Stimulated activated effector memory CD8-positive, alpha-beta T cell treated with anti-CD3 and anti-CD28 coated beads, Interleukin-12 subunit alpha, Interleukin-12 subunit beta, amount 100 ng/mL, for 72 hours (primary cell): ENCODE measurements at regions not wholly inside any gene's neighbourhood (a gene's known extent, or its start where the extent isn't known, plus 50 kb on each side); places are given as distances from the start of the nearest gene placed in this dataset.

Experiments
- ATAC-seq: fragments of 150-1000 bp; cut with Tn5 transposase; 2 replicates; pipeline ENCODE4 v1.10.0; 2021
- DNase-seq, 2 donors: peaks; one replicate each; pipeline ENCODE4 v3.0.0; 2021 to 2022; ENCODE audit warnings: low spot score in 2 of 2
- H3K27ac Mint-ChIP-seq: one replicate; pipeline ENCODE4 v1.8.0; 2022; ENCODE audit warnings: mild to moderate bottlenecking, mixed read lengths
- H3K36me3 Mint-ChIP-seq: one replicate; pipeline ENCODE4 v1.8.0; 2022; ENCODE audit warnings: mild to moderate bottlenecking, mixed read lengths
- H3K4me1 Mint-ChIP-seq: one replicate; pipeline ENCODE4 v1.8.0; 2022; ENCODE audit warnings: mixed read lengths
- H3K4me3 Mint-ChIP-seq: one replicate; pipeline ENCODE4 v1.8.0; 2022; ENCODE audit warnings: mild to moderate bottlenecking, mixed read lengths
- H3K9me3 Mint-ChIP-seq: one replicate; pipeline ENCODE4 v1.8.0; 2022; ENCODE audit warnings: mixed read lengths

DNA sequence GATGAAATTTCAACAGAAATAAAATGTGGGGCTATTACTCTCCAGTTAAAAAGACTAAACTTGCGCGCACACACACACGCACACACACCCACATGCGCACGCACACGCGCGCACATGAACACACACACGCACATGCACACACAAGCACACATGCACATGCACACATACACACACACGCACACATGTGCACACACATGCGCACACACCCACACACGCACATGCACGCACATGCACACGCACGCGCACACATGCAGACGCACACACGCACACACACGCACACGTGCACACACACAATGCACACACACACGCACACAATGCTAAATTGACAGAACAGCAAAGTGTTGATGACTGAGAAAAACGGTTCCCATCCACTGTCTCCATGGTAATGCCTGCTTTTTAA is 754.1 kb downstream of the CBLN4 start:
- DNase-seq (no peak), ATAC-seq (no peak)
- peaks cover 17% of the 10 kb centered on the region for H3K9me3 Mint-ChIP-seq
- no peaks in the 10 kb centered on the region for H3K4me1 Mint-ChIP-seq
- no peak overlapping the region for H3K4me3 Mint-ChIP-seq
- no peak overlapping the region for H3K27ac Mint-ChIP-seq
- no peaks in the 10 kb centered on the region for H3K36me3 Mint-ChIP-seq

GRCh38 chr20:55242853-55243252 is 762.5 kb downstream of the CBLN4 start:
- no peak for ATAC-seq
- H3K9me3 Mint-ChIP-seq: peaks cover 25% of the 10 kb centered on the region

DNA sequence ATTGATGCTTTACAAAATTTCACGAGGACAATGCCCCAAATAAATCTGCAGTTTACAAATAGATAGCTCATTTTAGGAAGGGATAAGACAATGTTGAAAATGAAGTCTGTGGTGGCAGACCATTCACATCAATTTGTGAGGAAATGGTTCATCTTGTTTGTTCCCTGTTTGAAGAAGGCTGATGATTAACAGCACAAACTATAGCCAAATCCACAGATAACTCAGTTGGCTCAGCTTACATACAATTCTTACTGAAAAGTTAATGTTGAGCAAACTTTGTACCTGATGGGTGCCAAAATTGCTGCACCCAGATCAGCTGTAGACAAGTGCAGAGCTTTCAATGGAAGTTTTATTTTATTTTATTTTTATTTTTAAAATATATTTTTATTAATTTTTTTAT is 763.9 kb downstream of the DOK5 start:
- peaks cover 12% of the 10 kb centered on the region for H3K9me3 Mint-ChIP-seq
- no peaks in the 10 kb centered on the region for H3K4me1 Mint-ChIP-seq

More at GRCh38 chr20:55242853-55243252, 762.5 kb downstream of the CBLN4 start:
- H3K36me3 Mint-ChIP-seq: no peaks in the 10 kb centered on the region
- no peak for DNase-seq
- H3K4me3 Mint-ChIP-seq: no peak overlapping the region
- H3K27ac Mint-ChIP-seq: no peak overlapping the region
- no peaks in the 10 kb centered on the region for H3K4me1 Mint-ChIP-seq

GRCh38 chr20:55232647-55233046 is 757.3 kb downstream of the DOK5 start:
- DNase-seq (no peak), ATAC-seq (no peak)
- Mint-ChIP-seq H3K27ac (no peak overlapping the region), H3K36me3 (no peaks in the 10 kb centered on the region), H3K4me1 (no peaks in the 10 kb centered on the region), H3K4me3 (no peak overlapping the region), H3K9me3 (peaks cover 9% of the 10 kb centered on the region)

More for the DNA sequence above, 763.9 kb downstream of the DOK5 start:
- ATAC-seq (no peak), DNase-seq (no peak)
- Mint-ChIP-seq H3K27ac (no peak overlapping the region), H3K36me3 (no peaks in the 10 kb centered on the region), H3K4me3 (no peak overlapping the region)

DNA sequence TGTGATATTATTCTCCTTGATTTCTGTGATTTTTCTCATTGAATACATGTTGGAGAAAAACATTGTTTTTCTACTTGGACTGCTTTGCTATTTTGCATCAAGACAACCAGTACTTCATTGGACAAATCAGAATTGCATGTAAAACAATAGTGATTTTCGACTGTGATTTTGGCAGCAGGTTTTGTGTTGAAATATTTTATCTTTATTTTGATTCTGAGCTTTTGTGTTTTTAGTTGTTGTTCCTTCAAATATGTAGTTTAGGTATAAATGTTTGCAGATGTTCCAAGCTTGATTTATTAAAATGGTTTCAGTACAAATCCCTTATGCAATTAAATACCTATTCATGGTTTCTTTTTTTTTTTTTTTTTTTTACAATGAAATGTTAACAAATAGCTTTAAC is 754.1 kb downstream of the DOK5 start:
- no peak overlapping the region for H3K4me3 Mint-ChIP-seq
- H3K27ac Mint-ChIP-seq: no peak overlapping the region
- peaks cover 18% of the 10 kb centered on the region for H3K9me3 Mint-ChIP-seq
- no peaks in the 10 kb centered on the region for H3K36me3 Mint-ChIP-seq
- DNase-seq (no peak), ATAC-seq (no peak)
- H3K4me1 Mint-ChIP-seq: no peaks in the 10 kb centered on the region

- H3K9me3 Mint-ChIP-seq: peaks cover 7% of the 10 kb centered on the region
- no peak for DNase-seq
- H3K36me3 Mint-ChIP-seq: no peaks in the 10 kb centered on the region
- no peak overlapping the region for H3K27ac Mint-ChIP-seq
- H3K4me3 Mint-ChIP-seq: no peak overlapping the region
- ATAC-seq: no peak
- H3K4me1 Mint-ChIP-seq: no peaks in the 10 kb centered on the region
Measured at GRCh38 chr20:55216525-55217242, 741.3 kb downstream of the DOK5 start.

- no peak for DNase-seq
Measured at GRCh38 chr20:55213653-55214052, 738.3 kb downstream of the DOK5 start.

GRCh38 chr20:55211481-55211880 is 736.1 kb downstream of the DOK5 start:
- ATAC-seq: no peak
- no peaks in the 10 kb centered on the region for H3K36me3 Mint-ChIP-seq
- no peak overlapping the region for H3K4me3 Mint-ChIP-seq
- no peak overlapping the region for H3K27ac Mint-ChIP-seq
- no peaks in the 10 kb centered on the region for H3K4me1 Mint-ChIP-seq
- H3K9me3 Mint-ChIP-seq: peaks cover 7% of the 10 kb centered on the region
- no peak for DNase-seq

More at GRCh38 chr20:55213653-55214052, 738.3 kb downstream of the DOK5 start:
- ATAC-seq: no peak
- Mint-ChIP-seq H3K4me1 (no peaks in the 10 kb centered on the region), H3K27ac (no peak overlapping the region), H3K9me3 (peaks cover 8% of the 10 kb centered on the region), H3K4me3 (no peak overlapping the region), H3K36me3 (no peaks in the 10 kb centered on the region)

DNA sequence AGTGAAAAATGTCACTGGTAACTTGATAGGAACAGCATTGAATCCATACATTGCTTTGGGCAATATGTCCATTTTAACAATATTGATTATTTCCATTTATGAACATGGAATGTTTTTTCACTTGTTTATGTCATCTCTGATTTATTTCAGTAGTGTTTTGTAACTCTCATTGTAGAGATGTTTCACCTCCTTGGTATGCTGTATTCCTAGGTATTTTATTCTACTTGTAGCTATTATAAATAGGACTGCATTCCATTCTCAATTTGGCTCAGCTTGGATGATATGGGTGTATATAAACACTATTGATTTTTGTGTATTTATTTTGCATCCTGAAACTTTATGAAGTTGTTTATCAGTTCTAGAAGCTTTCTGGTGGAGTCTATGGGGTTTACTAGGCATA is 730.3 kb downstream of the DOK5 start:
- Mint-ChIP-seq H3K9me3 (peaks cover 18% of the 10 kb centered on the region), H3K27ac (no peak overlapping the region), H3K36me3 (no peaks in the 10 kb centered on the region), H3K4me1 (no peaks in the 10 kb centered on the region), H3K4me3 (no peak overlapping the region)
- DNase-seq (no peak), ATAC-seq (no peak)

GRCh38 chr20:55200317-55200716 is 724.9 kb downstream of the DOK5 start:
- Mint-ChIP-seq H3K36me3 (no peaks in the 10 kb centered on the region), H3K4me3 (no peak overlapping the region), H3K4me1 (no peaks in the 10 kb centered on the region), H3K9me3 (peaks cover 25% of the 10 kb centered on the region), H3K27ac (no peak overlapping the region)
- no peak for DNase-seq
- ATAC-seq: no peak

- Mint-ChIP-seq H3K4me1 (no peaks in the 10 kb centered on the region), H3K27ac (no peak overlapping the region), H3K4me3 (no peak overlapping the region), H3K9me3 (peaks cover 21% of the 10 kb centered on the region), H3K36me3 (no peaks in the 10 kb centered on the region)
- ATAC-seq (no peak), DNase-seq (no peak)
Measured at GRCh38 chr20:55194947-55195346, 719.6 kb downstream of the DOK5 start.

GRCh38 chr20:55186228-55186627 is 710.8 kb downstream of the DOK5 start:
- ATAC-seq (no peak), DNase-seq (no peak)
- H3K4me3 Mint-ChIP-seq: no peak overlapping the region
- H3K4me1 Mint-ChIP-seq: no peaks in the 10 kb centered on the region
- H3K27ac Mint-ChIP-seq: no peak overlapping the region
- H3K36me3 Mint-ChIP-seq: no peaks in the 10 kb centered on the region
- peaks cover 12% of the 10 kb centered on the region for H3K9me3 Mint-ChIP-seq

GRCh38 chr20:55175081-55175480 is 699.7 kb downstream of the DOK5 start:
- Mint-ChIP-seq H3K9me3 (peaks cover 16% of the 10 kb centered on the region), H3K4me3 (no peak overlapping the region), H3K4me1 (no peaks in the 10 kb centered on the region), H3K36me3 (no peaks in the 10 kb centered on the region), H3K27ac (no peak overlapping the region)
- no peak for DNase-seq
- ATAC-seq: no peak

DNA sequence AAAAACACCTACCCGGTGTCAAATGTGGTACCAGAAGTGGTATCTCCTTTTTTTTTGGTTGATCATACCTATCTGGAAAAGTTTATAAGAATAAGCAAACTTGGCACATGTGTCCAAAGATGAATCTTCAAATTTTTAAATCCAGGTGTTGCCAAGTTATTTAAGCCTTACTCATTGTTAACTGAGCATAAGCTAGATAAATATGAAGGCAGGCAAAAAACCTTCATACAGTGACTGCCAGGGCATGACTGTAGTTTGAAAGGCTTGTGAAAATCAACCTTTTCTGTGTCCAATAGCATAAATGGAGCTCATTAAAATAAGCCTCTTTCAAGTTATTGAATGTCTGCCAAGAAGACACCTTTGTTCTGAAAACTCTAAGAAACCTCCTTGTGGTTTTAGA is 699.2 kb downstream of the DOK5 start:
- H3K4me1 Mint-ChIP-seq: no peaks in the 10 kb centered on the region
- ATAC-seq: no peak
- H3K27ac Mint-ChIP-seq: no peak overlapping the region
- peaks cover 12% of the 10 kb centered on the region for H3K9me3 Mint-ChIP-seq
- no peak for DNase-seq
- H3K4me3 Mint-ChIP-seq: no peak overlapping the region
- H3K36me3 Mint-ChIP-seq: no peaks in the 10 kb centered on the region

DNA sequence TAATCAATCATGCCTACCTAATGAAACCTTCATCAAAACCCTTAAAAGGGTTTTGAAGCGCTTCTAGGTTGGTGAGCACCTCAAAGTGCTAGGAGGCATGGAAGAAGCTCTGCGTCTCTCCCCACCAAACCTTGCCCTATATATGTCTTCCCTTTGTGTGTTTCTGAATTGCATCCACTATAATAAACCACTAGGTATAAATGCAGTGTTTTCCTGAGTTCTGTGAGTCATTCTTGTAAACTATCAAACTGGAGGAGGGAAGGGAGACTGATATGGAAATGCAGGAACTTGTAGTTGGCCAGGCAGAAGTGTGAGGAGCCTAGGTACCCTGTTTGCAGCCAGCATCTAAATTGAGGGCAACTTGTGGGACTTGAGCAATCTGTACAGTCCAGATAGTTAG is 698.8 kb downstream of the DOK5 start:
- no peaks in the 10 kb centered on the region for H3K4me1 Mint-ChIP-seq
- H3K9me3 Mint-ChIP-seq: peaks cover 12% of the 10 kb centered on the region
- H3K36me3 Mint-ChIP-seq: no peaks in the 10 kb centered on the region
- ATAC-seq (no peak), DNase-seq (no peak)
- H3K4me3 Mint-ChIP-seq: no peak overlapping the region
- no peak overlapping the region for H3K27ac Mint-ChIP-seq

DNA sequence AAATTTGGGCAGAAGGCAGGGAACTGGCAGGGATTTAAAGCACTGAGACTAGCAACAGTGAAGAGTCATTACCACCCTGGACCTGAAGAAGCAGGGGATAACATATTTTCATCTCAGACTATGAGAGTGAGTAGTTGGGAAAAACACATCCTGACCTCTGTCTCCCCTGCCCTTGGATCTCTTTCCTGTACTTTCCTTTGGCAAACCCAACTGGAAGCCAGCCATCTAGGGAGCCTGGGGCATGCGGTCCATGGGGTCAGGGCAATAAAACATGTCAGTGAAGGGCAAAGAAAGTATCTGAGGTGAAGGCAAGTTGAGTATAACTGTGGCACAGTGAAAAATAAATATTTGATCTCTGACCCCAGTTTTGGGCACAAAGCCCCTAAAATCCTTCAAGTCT is 698.2 kb downstream of the DOK5 start:
- Mint-ChIP-seq H3K36me3 (no peaks in the 10 kb centered on the region), H3K9me3 (peaks cover 17% of the 10 kb centered on the region), H3K27ac (no peak overlapping the region), H3K4me1 (no peaks in the 10 kb centered on the region), H3K4me3 (no peak overlapping the region)
- DNase-seq: no peak
- no peak for ATAC-seq
